GM12878 (cell line): ENCODE measurements at regions not wholly inside any gene's neighbourhood (a gene's known extent, or its start where the extent isn't known, plus 50 kb on each side); places are given as distances from the start of the nearest gene placed in this dataset.

Experiments used
- ATAC-seq: fragments of 200-7000 bp; cut with Tn5 transposase; 3 replicates; pipeline ENCODE4 v1.9.1; 2020; ENCODE audit warnings: mild to moderate bottlenecking, moderate library complexity
- BruUV-seq: library from RNA; stranded (reverse); fragments of 400-500 nt; replicated peaks from 2 replicates; lab custom pipeline; 2021; lab: Mats Ljungman, UMichigan
- CTCF ChIA-PET: fragments of 300-600 bp; sonication (Branson Sonifier 250); formaldehyde crosslinking; extraction: SDS; loops from one replicate; lab custom pipeline; 2021; ENCODE audit warnings: inconsistent platforms; lab: Yijun Ruan, JAX
- POLR2A ChIA-PET: fragments of 350-600 bp; formaldehyde crosslinking; extraction: SDS; loops from one replicate; lab custom pipeline; 2021; ENCODE audit warnings: inconsistent platforms; lab: Charles Lee
- RAD21 ChIA-PET: fragments of 300-600 bp; sonication (Branson Sonifier 250); formaldehyde crosslinking; loops from one replicate; lab custom pipeline; 2023; ENCODE audit warnings: antibody characterized with exemption; ENCODE audit not compliant: unreplicated experiment; lab: Charles Lee
- SMC1A ChIA-PET: fragments of 300-600 bp; sonication (Branson Sonifier 250); formaldehyde crosslinking; loops from one replicate; lab custom pipeline; 2023; ENCODE audit not compliant: unreplicated experiment, uncharacterized antibody; lab: Charles Lee
- DNase-seq: peaks from one replicate; pipeline ENCODE4 v3.0.0-alpha.2; 2011; ENCODE audit warnings: low read depth, low spot score
- FAIRE-seq: peaks from 3 replicates; lab custom pipeline; 2011; peaks lifted over from hg19 to GRCh38; lab: Jason Lieb, UNC
- H2AFZ ChIP-seq: 2 replicates; pipeline ENCODE4 v1.6.0; 2011; ENCODE audit warnings: low read depth, low read length, control low read depth; ENCODE audit not compliant: control insufficient read depth
- H3K27ac ChIP-seq: 2 replicates; pipeline ENCODE4 v1.5.1; 2011; ENCODE audit warnings: control low read depth; ENCODE audit not compliant: control insufficient read depth, insufficient read depth
- H3K27me3 ChIP-seq, 2 experiments: replicated peaks in 1 of 2; 2 replicates each; pipeline versions ENCODE4 v1.6.0 to v1.6.1; 2011; ENCODE audit warnings: low read length in 1 of 2; ENCODE audit not compliant: control insufficient read depth in 2 of 2, insufficient read depth in 2 of 2
- H3K36me3 ChIP-seq, 2 experiments: 2 replicates each; pipeline ENCODE4 v1.5.1; 2011; ENCODE audit warnings: low read length in 1 of 2; ENCODE audit not compliant: control insufficient read depth in 2 of 2, insufficient read depth in 2 of 2
- H3K4me1 ChIP-seq: 2 replicates; pipeline ENCODE4 v1.6.1; 2011; ENCODE audit warnings: mild to moderate bottlenecking, low read length, moderate library complexity, mixed read lengths; ENCODE audit not compliant: control insufficient read depth, insufficient read depth
- H3K4me2 ChIP-seq: 2 replicates; pipeline ENCODE4 v1.6.0; 2011; ENCODE audit warnings: control low read depth; ENCODE audit not compliant: control insufficient read depth, insufficient read depth
- H3K4me3 ChIP-seq: fragments of 200-600 bp; sonication (generic); 2 replicates; pipeline ENCODE4 v1.5.1; 2016
- H3K79me2 ChIP-seq: 2 replicates; pipeline ENCODE4 v1.6.0; 2011; ENCODE audit warnings: low read length; ENCODE audit not compliant: control insufficient read depth, insufficient read depth
- H3K9ac ChIP-seq: 2 replicates; pipeline ENCODE4 v1.8.0; 2011; ENCODE audit warnings: low read length, control low read depth, mixed read lengths; ENCODE audit not compliant: control insufficient read depth, insufficient read depth
- H3K9me3 ChIP-seq: replicated peaks from 3 replicates; pipeline ENCODE4 v1.5.1; 2011; ENCODE audit warnings: mild to moderate bottlenecking, low read length; ENCODE audit not compliant: control insufficient read depth, insufficient read depth
- H4K20me1 ChIP-seq: 2 replicates; pipeline ENCODE4 v1.6.0; 2011; ENCODE audit not compliant: control insufficient read depth, insufficient read depth
- E4F1 ChIP-seq: fragments of 450-650 bp; IDR thresholded peaks from 2 replicates; pipeline ENCODE4 v1.6.1; 2018; ENCODE audit warnings: borderline replicate concordance, mild to moderate bottlenecking; ENCODE audit not compliant: partially characterized antibody
- IRF4 ChIP-seq: IDR thresholded peaks from 2 replicates; pipeline ENCODE4 v1.6.1; 2011; ENCODE audit warnings: low read depth, low read length
- IRF5 ChIP-seq: fragments of 450-650 bp; IDR thresholded peaks from 2 replicates; pipeline ENCODE4 v1.6.1; 2017; ENCODE audit warnings: borderline replicate concordance
- KDM1A ChIP-seq: fragments of 200-600 bp; sonication (generic); IDR thresholded peaks from 2 replicates; pipeline ENCODE4 v1.6.1; 2016; ENCODE audit warnings: borderline replicate concordance
- NBN ChIP-seq: fragments of 450-650 bp; IDR thresholded peaks from 2 replicates; pipeline ENCODE4 v1.6.1; 2016
- TCF3 ChIP-seq: IDR thresholded peaks from 2 replicates; pipeline ENCODE4 v1.6.1; 2012; ENCODE audit warnings: low read depth, mild to moderate bottlenecking, low read length, borderline replicate concordance; ENCODE audit not compliant: insufficient read depth
- WGBS: methylation state at CpG from one replicate; pipeline ENCODE4 v1.1.6; 2016; ENCODE audit warnings: low lambda C conversion rate; ENCODE audit not compliant: insufficient replicate concordance, insufficient coverage; ENCODE audit errors: missing lambda C conversion rate; 5-methylcytosine and 5-hydroxymethylcytosine counted together
- in situ Hi-C: fragments of 300-500 bp; cut with MboI; formaldehyde crosslinking; loops from 9 replicates; pipeline ENCODE4 v1.14.3; 2018; ENCODE audit warnings: mixed read lengths
- intact Hi-C: fragments of 100-400 bp; cut with micrococcal nuclease; formaldehyde crosslinking; loops from one replicate; pipeline ENCODE4 v1.14.2; 2022; ENCODE audit not compliant: unreplicated experiment
- TF ChIP-seq, protein P1 (sequence below): IDR thresholded peaks from 2 replicates; pipeline ENCODE4 v1.6.1; 2012; ENCODE audit warnings: mild to moderate bottlenecking, low read depth, low read length
- TF ChIP-seq, protein P2 (sequence below): IDR thresholded peaks from 2 replicates; pipeline ENCODE4 v1.6.1; 2012; ENCODE audit warnings: low read length, inconsistent platforms
- TF ChIP-seq, protein P3 (sequence below): fragments of 450-650 bp; IDR thresholded peaks from 2 replicates; pipeline ENCODE4 v1.6.1; 2016; ENCODE audit warnings: mild to moderate bottlenecking, moderate library complexity, borderline replicate concordance

DNA sequence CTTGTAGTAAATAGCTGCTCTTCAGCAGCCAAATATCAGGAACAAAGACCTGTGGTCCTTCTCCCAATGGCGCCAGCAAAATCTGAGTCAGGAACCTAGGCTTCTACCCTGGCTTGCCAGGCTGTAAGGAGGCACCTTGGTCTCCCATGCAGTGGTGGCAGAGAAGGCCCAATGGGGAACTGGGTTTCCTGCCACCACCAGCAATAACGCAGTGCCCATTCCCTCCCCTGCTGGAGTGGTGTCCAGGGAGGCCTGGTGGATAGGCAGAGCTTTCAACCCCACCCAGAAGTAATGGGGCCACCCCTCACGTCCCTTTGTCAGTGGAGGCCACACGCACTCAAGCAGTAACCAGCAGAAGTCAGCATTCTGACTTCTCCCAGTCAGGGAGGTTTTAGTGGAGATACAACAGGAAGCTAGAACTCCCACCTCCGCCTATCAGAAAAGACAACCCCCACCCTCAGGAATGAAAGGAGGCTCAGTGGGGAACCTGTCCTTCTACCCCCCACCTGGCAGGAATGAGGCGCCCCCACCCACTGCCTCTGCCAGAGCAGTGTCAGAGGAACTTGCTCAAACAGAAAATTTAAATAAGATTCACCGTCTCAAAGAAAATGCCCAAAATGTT lies 132.4 kb downstream of the COPS8 start (continued):
- TF ChIP-seq, protein P1, sequence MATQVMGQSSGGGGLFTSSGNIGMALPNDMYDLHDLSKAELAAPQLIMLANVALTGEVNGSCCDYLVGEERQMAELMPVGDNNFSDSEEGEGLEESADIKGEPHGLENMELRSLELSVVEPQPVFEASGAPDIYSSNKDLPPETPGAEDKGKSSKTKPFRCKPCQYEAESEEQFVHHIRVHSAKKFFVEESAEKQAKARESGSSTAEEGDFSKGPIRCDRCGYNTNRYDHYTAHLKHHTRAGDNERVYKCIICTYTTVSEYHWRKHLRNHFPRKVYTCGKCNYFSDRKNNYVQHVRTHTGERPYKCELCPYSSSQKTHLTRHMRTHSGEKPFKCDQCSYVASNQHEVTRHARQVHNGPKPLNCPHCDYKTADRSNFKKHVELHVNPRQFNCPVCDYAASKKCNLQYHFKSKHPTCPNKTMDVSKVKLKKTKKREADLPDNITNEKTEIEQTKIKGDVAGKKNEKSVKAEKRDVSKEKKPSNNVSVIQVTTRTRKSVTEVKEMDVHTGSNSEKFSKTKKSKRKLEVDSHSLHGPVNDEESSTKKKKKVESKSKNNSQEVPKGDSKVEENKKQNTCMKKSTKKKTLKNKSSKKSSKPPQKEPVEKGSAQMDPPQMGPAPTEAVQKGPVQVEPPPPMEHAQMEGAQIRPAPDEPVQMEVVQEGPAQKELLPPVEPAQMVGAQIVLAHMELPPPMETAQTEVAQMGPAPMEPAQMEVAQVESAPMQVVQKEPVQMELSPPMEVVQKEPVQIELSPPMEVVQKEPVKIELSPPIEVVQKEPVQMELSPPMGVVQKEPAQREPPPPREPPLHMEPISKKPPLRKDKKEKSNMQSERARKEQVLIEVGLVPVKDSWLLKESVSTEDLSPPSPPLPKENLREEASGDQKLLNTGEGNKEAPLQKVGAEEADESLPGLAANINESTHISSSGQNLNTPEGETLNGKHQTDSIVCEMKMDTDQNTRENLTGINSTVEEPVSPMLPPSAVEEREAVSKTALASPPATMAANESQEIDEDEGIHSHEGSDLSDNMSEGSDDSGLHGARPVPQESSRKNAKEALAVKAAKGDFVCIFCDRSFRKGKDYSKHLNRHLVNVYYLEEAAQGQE, result no peak
- TF ChIP-seq NBN, result no peak

- Histone ChIP-seq H3K79me2 (no peaks in the 10 kb centered on the region), H3K9me3 (no peaks in the 10 kb centered on the region), H3K27ac (no peak overlapping the region), H3K4me1 (no peaks in the 10 kb centered on the region), H3K9ac (no peak overlapping the region), H2AFZ (no peak overlapping the region), H3K4me2 (no peak overlapping the region), H3K36me3 (no peaks in the 10 kb centered on the region), H3K4me3 (no peak overlapping the region), H4K20me1 (no peaks in the 10 kb centered on the region), H3K27me3 (no peaks in the 10 kb centered on the region; a peak in 1 of 4 replicates)
- POLR2A ChIA-PET, result no interaction called here
- FAIRE-seq (no peak), DNase-seq (no peak), ATAC-seq (no peak)
- CTCF ChIA-PET, result no interaction called here
- RAD21 ChIA-PET, result no interaction called here
- BruUV-seq, result no TSS peak
- in situ Hi-C loops, result no loop called here
- SMC1A ChIA-PET, result no interaction called here
- 6% methylated on average over 2 of the region's 2 CpGs for WGBS
- intact Hi-C loops, result no loop called here
- TF ChIP-seq KDM1A, result no peak
- TF ChIP-seq, protein P2, sequence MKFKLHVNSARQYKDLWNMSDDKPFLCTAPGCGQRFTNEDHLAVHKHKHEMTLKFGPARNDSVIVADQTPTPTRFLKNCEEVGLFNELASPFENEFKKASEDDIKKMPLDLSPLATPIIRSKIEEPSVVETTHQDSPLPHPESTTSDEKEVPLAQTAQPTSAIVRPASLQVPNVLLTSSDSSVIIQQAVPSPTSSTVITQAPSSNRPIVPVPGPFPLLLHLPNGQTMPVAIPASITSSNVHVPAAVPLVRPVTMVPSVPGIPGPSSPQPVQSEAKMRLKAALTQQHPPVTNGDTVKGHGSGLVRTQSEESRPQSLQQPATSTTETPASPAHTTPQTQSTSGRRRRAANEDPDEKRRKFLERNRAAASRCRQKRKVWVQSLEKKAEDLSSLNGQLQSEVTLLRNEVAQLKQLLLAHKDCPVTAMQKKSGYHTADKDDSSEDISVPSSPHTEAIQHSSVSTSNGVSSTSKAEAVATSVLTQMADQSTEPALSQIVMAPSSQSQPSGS, result no peak
- TF ChIP-seq TCF3, result no peak
- TF ChIP-seq E4F1, result no peak
- TF ChIP-seq, protein P3, sequence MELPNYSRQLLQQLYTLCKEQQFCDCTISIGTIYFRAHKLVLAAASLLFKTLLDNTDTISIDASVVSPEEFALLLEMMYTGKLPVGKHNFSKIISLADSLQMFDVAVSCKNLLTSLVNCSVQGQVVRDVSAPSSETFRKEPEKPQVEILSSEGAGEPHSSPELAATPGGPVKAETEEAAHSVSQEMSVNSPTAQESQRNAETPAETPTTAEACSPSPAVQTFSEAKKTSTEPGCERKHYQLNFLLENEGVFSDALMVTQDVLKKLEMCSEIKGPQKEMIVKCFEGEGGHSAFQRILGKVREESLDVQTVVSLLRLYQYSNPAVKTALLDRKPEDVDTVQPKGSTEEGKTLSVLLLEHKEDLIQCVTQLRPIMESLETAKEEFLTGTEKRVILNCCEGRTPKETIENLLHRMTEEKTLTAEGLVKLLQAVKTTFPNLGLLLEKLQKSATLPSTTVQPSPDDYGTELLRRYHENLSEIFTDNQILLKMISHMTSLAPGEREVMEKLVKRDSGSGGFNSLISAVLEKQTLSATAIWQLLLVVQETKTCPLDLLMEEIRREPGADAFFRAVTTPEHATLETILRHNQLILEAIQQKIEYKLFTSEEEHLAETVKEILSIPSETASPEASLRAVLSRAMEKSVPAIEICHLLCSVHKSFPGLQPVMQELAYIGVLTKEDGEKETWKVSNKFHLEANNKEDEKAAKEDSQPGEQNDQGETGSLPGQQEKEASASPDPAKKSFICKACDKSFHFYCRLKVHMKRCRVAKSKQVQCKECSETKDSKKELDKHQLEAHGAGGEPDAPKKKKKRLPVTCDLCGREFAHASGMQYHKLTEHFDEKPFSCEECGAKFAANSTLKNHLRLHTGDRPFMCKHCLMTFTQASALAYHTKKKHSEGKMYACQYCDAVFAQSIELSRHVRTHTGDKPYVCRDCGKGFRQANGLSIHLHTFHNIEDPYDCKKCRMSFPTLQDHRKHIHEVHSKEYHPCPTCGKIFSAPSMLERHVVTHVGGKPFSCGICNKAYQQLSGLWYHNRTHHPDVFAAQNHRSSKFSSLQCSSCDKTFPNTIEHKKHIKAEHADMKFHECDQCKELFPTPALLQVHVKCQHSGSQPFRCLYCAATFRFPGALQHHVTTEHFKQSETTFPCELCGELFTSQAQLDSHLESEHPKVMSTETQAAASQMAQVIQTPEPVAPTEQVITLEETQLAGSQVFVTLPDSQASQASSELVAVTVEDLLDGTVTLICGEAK, result no peak
- TF ChIP-seq IRF5, result no peak
- TF ChIP-seq IRF4, result no peak
Measured at GRCh38 chr2:237218756-237219155, 133.1 kb downstream of the COPS8 start.
